ENCODE measurements at regions not wholly inside any gene's neighbourhood (a gene's known extent, or its start where the extent isn't known, plus 50 kb on each side); places are given as distances from the start of the nearest gene placed in this dataset.

DNA sequence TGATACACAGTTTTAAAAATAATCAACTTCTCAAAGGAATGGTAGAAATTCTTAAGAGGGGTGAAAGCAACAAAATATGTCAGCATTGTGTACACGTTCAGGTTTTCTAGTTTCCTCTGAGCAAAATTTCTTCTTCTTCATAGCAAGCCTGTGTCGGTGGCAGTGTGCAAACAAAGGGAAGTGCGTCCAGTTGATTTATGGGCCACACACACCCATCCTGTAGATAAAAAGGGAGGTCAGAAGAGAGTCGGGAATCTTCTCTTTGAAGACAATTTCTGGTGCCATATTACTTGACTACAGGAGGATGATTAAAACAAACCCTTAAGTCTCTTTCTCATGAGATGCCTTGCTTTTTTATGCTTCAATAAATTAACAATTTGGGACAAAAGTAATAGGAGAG is 484.1 kb upstream of the SALL1 start:
- no peaks in the 10 kb centered on the region for H3K9me3 ChIP-seq
- H3K4me1 ChIP-seq: no peaks in the 10 kb centered on the region
- H3K4me3 ChIP-seq: no peak overlapping the region
- H3K27me3 ChIP-seq: peaks cover 0 to 33% (median 0%) of the 10 kb centered on the region in 4 donors
- no peaks in the 10 kb centered on the region for H3K36me3 ChIP-seq
- TF ChIP-seq, protein P1, sequence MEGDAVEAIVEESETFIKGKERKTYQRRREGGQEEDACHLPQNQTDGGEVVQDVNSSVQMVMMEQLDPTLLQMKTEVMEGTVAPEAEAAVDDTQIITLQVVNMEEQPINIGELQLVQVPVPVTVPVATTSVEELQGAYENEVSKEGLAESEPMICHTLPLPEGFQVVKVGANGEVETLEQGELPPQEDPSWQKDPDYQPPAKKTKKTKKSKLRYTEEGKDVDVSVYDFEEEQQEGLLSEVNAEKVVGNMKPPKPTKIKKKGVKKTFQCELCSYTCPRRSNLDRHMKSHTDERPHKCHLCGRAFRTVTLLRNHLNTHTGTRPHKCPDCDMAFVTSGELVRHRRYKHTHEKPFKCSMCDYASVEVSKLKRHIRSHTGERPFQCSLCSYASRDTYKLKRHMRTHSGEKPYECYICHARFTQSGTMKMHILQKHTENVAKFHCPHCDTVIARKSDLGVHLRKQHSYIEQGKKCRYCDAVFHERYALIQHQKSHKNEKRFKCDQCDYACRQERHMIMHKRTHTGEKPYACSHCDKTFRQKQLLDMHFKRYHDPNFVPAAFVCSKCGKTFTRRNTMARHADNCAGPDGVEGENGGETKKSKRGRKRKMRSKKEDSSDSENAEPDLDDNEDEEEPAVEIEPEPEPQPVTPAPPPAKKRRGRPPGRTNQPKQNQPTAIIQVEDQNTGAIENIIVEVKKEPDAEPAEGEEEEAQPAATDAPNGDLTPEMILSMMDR (IDR thresholded peaks at IDR 0.05): no peak
- TF ChIP-seq POLR2AphosphoS5 (IDR thresholded peaks at IDR 0.05): no peak
- no peak for TF ChIP-seq EP300 (IDR thresholded peaks at IDR 0.05)
- no peak for TF ChIP-seq POLR2A (IDR thresholded peaks at IDR 0.05; ENCODE audit: low read depth)
- 16% methylated on average over 4 of the region's 4 CpGs for WGBS
- no peak for DNase-seq (ENCODE audit: extremely low spot score)
- intact Hi-C loops (cut with DNase I): no loop called here
- H3K27ac ChIP-seq (replicated peaks in 1 of 4): no peak overlapping the region

- no peak for DNase-seq (ENCODE audit: extremely low spot score)
- Histone ChIP-seq H3K9me3 (no peaks in the 10 kb centered on the region), H3K4me3 (no peak overlapping the region), H3K27me3 (peaks cover 0 to 3% (median 0%) of the 10 kb centered on the region in 4 donors), H3K27ac (replicated peaks in 1 of 4) (no peak overlapping the region), H3K4me1 (no peaks in the 10 kb centered on the region), H3K36me3 (no peaks in the 10 kb centered on the region)
- intact Hi-C loops (cut with DNase I): no loop called here
- no peak for TF ChIP-seq POLR2A (IDR thresholded peaks at IDR 0.05; ENCODE audit: low read depth)
- no peak for TF ChIP-seq EP300 (IDR thresholded peaks at IDR 0.05)
- no peak for TF ChIP-seq POLR2AphosphoS5 (IDR thresholded peaks at IDR 0.05)
- TF ChIP-seq, protein P1 (IDR thresholded peaks at IDR 0.05): no peak
- 53% methylated on average over 4 of the region's 4 CpGs for WGBS
Measured at GRCh38 chr16:51630076-51630475, 479.0 kb upstream of the SALL1 start.

- Histone ChIP-seq H3K27ac (replicated peaks in 1 of 4) (no peak overlapping the region), H3K36me3 (no peaks in the 10 kb centered on the region), H3K27me3 (peaks cover 0 to 3% (median 0%) of the 10 kb centered on the region in 4 donors), H3K9me3 (no peaks in the 10 kb centered on the region), H3K4me3 (no peak overlapping the region), H3K4me1 (no peaks in the 10 kb centered on the region)
- no peak for TF ChIP-seq EP300 (IDR thresholded peaks at IDR 0.05)
- TF ChIP-seq, protein P1 (IDR thresholded peaks at IDR 0.05): no peak
- WGBS: 92% methylated on average over 3 of the region's 3 CpGs
- intact Hi-C loops (cut with DNase I): no loop called here
- DNase-seq (ENCODE audit: extremely low spot score): no peak
Measured at GRCh38 chr16:51629576-51629975, 478.5 kb upstream of the SALL1 start.

- Histone ChIP-seq H3K4me3 (no peak overlapping the region), H3K27ac (replicated peaks in 1 of 4) (no peak overlapping the region), H3K36me3 (no peaks in the 10 kb centered on the region), H3K4me1 (no peaks in the 10 kb centered on the region), H3K27me3 (peaks cover 0 to 3% (median 0%) of the 10 kb centered on the region in 4 donors), H3K9me3 (no peaks in the 10 kb centered on the region)
- intact Hi-C loops (cut with DNase I): no loop called here
- WGBS: 76% methylated on average over 7 of the region's 7 CpGs
- TF ChIP-seq EP300 (IDR thresholded peaks at IDR 0.05) (no peak), POLR2AphosphoS5 (IDR thresholded peaks at IDR 0.05) (no peak), POLR2A (IDR thresholded peaks at IDR 0.05; ENCODE audit: low read depth) (no peak)
- TF ChIP-seq, protein P1 (IDR thresholded peaks at IDR 0.05): no peak
- DNase-seq (ENCODE audit: extremely low spot score): no peak
Measured at GRCh38 chr16:51624080-51624775, 473.2 kb upstream of the SALL1 start.

- Histone ChIP-seq H3K36me3 (no peaks in the 10 kb centered on the region), H3K27ac (replicated peaks in 1 of 4) (no peak overlapping the region), H3K9me3 (no peaks in the 10 kb centered on the region), H3K4me1 (no peaks in the 10 kb centered on the region), H3K4me3 (no peak overlapping the region), H3K27me3 (peaks cover 0 to 3% (median 0%) of the 10 kb centered on the region in 4 donors)
- TF ChIP-seq POLR2A (IDR thresholded peaks at IDR 0.05; ENCODE audit: low read depth): no peak
- no peak for TF ChIP-seq POLR2AphosphoS5 (IDR thresholded peaks at IDR 0.05)
- no peak for TF ChIP-seq EP300 (IDR thresholded peaks at IDR 0.05)
- TF ChIP-seq, protein P1 (IDR thresholded peaks at IDR 0.05): no peak
- 83% methylated on average over 1 of the region's 1 CpG for WGBS
- DNase-seq (ENCODE audit: extremely low spot score): no peak
- intact Hi-C loops (cut with DNase I): no loop called here
Measured at GRCh38 chr16:51621610-51622009, 470.5 kb upstream of the SALL1 start.
